B cell (primary cell): ENCODE measurements at regions not wholly inside any gene's neighbourhood (a gene's known extent, or its start where the extent isn't known, plus 50 kb on each side); places are given as distances from the start of the nearest gene placed in this dataset.

ENCODE experiments used
- ATAC-seq: fragments of 200-7000 bp; cut with Tn5 transposase; one replicate; pipeline ENCODE4 v1.10.0; 2021; ENCODE audit warnings: low read depth, mild to moderate bottlenecking, moderate number of reproducible peaks, moderate library complexity
- CTCF ChIA-PET: fragments of 350-600 bp; sonication (Branson Sonifier 250); formaldehyde crosslinking; loops from one replicate; lab custom pipeline; 2021; ENCODE audit warnings: antibody characterized with exemption, inconsistent platforms; lab: Charles Lee
- POLR2A ChIA-PET: fragments of 350-600 bp; sonication (Branson Sonifier 250); formaldehyde crosslinking; loops from one replicate; lab custom pipeline; 2021; ENCODE audit warnings: antibody characterized with exemption; lab: Charles Lee
- DNase-seq: peaks from one replicate; pipeline ENCODE4 v3.0.0; 2013
- H2AFZ ChIP-seq: 2 replicates; pipeline ENCODE4 v1.6.1; 2012; ENCODE audit warnings: mild to moderate bottlenecking, low read depth, low read length; ENCODE audit not compliant: insufficient read depth, poor library complexity, severe bottlenecking
- H3K27ac ChIP-seq, 2 donors: 1 replicate in 1 of 2; 2 replicates in 1 of 2; pipeline ENCODE4 v1.5.1; 2012 to 2013; ENCODE audit warnings: low read length in 2 of 2, mild to moderate bottlenecking in 2 of 2, moderate library complexity in 1 of 2
- H3K27me3 ChIP-seq, 4 experiments: fragments of 200-600 bp in 1 of 4; sonication (generic) in 1 of 4; replicated peaks in 1 of 4; 1 replicate in 2 of 4; 2 replicates in 2 of 4; pipeline versions ENCODE4 v1.6.1 to v1.7.0; 2013 to 2016; ENCODE audit warnings: low read length in 3 of 4, mild to moderate bottlenecking in 2 of 4, mixed read lengths in 1 of 4, moderate library complexity in 1 of 4; ENCODE audit not compliant: insufficient read depth in 4 of 4, control insufficient read depth in 3 of 4; ENCODE audit errors: control extremely low read depth in 1 of 4
- H3K36me3 ChIP-seq, 2 experiments: replicated peaks in 1 of 2; 1 replicate in 1 of 2; 2 replicates in 1 of 2; pipeline versions ENCODE4 v1.6.1 to v1.7.1; 2013; ENCODE audit warnings: low read length in 1 of 2; ENCODE audit not compliant: insufficient read depth in 2 of 2, control insufficient read depth in 1 of 2; ENCODE audit errors: control extremely low read depth in 1 of 2, extremely low read depth in 1 of 2
- H3K4me1 ChIP-seq, 2 donors: fragments of 200-600 bp in 1 of 2; sonication (generic) in 1 of 2; 1 replicate in 1 of 2; 2 replicates in 1 of 2; pipeline versions ENCODE4 v1.5.1 to v1.6.1; 2013 to 2017; ENCODE audit warnings: low read length in 2 of 2; ENCODE audit not compliant: control insufficient read depth in 2 of 2, insufficient read depth in 2 of 2
- H3K4me2 ChIP-seq: replicated peaks from 2 replicates; pipeline ENCODE3; 2012; ENCODE audit warnings: mild to moderate bottlenecking, low read depth, low read length; ENCODE audit not compliant: poor library complexity, severe bottlenecking
- H3K4me3 ChIP-seq, 5 experiments: fragments of 200-600 bp in 1 of 5; sonication (generic) in 1 of 5; 1 replicate in 3 of 5; 2 replicates in 2 of 5; pipeline versions ENCODE4 v1.5.1 to v1.7.0; 2011 to 2016; ENCODE audit warnings: low read length in 4 of 5, mild to moderate bottlenecking in 4 of 5, low read depth in 2 of 5, control low read depth in 1 of 5, moderate library complexity in 1 of 5; ENCODE audit not compliant: insufficient read depth in 1 of 5; ENCODE audit errors: control extremely low read depth in 1 of 5, extremely low read depth in 1 of 5
- H3K79me2 ChIP-seq: fragments of 200-600 bp; sonication (generic); one replicate; pipeline ENCODE4 v1.6.0; 2016; ENCODE audit warnings: low read length; ENCODE audit not compliant: control insufficient read depth, insufficient read depth
- H3K9ac ChIP-seq: fragments of 200-600 bp; sonication (generic); 2 replicates; pipeline ENCODE4 v1.6.1; 2017; ENCODE audit warnings: mild to moderate bottlenecking, low read length, moderate library complexity
- H3K9me3 ChIP-seq, 3 donors: one replicate each; pipeline versions ENCODE4 v1.6.1 to v1.7.1; 2013; ENCODE audit warnings: low read length in 2 of 3; ENCODE audit not compliant: control insufficient read depth in 2 of 3, insufficient read depth in 1 of 3; ENCODE audit errors: control extremely low read depth in 1 of 3
- H4K20me1 ChIP-seq: 2 replicates; pipeline ENCODE4 v1.6.0; 2012; ENCODE audit warnings: mild to moderate bottlenecking, low read length; ENCODE audit not compliant: insufficient read depth, control insufficient read depth, poor library complexity, severe bottlenecking
- H3K27ac Mint-ChIP-seq: one replicate; pipeline ENCODE4 v1.8.0; 2021; ENCODE audit warnings: mixed read lengths
- H3K27me3 Mint-ChIP-seq: one replicate; pipeline ENCODE4 v1.8.0; 2021; ENCODE audit warnings: mixed read lengths
- H3K4me1 Mint-ChIP-seq: one replicate; pipeline ENCODE4 v1.8.0; 2021; ENCODE audit warnings: mixed read lengths
- H3K4me3 Mint-ChIP-seq: one replicate; pipeline ENCODE4 v1.8.0; 2021; ENCODE audit warnings: mixed read lengths
- H3K9me3 Mint-ChIP-seq: one replicate; pipeline ENCODE4 v1.8.0; 2022; ENCODE audit warnings: mixed read lengths; ENCODE audit not compliant: insufficient read depth
- EZH2 ChIP-seq: IDR thresholded peaks from 2 replicates; pipeline ENCODE4 v1.6.1; 2012; ENCODE audit warnings: borderline replicate concordance, low read depth, mild to moderate bottlenecking, moderate library complexity, low read length; ENCODE audit not compliant: insufficient read depth, poor library complexity, severe bottlenecking
- WGBS: methylation state at CpG from one replicate; pipeline ENCODE4 v1.1.5; 2013; ENCODE audit warnings: missing lambda C conversion rate; ENCODE audit not compliant: insufficient coverage; 5-methylcytosine and 5-hydroxymethylcytosine counted together
- intact Hi-C: fragments of 100-400 bp; cut with micrococcal nuclease; formaldehyde crosslinking; loops from one replicate; pipeline ENCODE4 v1.10.0; 2022
- TF ChIP-seq, protein P1 (sequence below): fragments of 200-600 bp; IDR thresholded peaks from one replicate; pipeline ENCODE4 v1.8.0; 2022; ENCODE audit warnings: antibody characterized with exemption, mild to moderate bottlenecking

DNA sequence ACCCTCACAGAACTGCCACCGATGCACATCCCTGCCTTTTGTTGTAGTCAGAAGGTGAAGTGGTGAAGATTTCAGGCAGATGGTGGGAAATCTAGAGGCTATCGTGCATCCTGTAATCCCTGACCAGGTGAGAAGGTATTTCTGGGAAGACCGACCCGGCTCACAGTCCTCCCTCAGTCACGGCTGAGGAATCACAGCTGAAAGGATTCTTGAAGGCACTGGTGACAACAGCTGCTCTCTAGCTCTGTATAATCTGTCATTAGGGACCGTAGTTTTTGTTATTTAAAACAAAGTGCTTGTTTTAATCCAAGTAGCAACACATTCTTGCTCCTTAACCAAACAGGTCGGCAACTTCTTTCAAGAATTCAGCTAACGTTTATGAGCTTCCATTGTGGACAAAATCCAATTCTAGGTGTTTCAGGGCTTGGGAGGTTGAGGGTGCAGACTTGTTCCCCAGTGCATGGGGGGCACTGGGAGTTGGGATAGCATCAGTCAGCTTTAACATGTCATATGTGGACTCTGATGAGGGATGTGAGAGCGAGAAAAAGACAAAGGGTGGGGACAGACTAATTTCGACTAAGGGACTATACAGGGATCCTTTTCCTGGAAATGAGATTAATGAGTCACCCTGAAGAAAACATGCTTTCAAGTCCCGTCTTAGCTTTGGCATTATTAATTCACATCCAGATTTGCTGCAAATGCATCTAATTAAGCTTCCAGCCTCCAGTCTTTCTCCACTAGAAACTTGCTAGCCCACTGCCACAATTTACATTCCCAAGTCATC is 141.0 kb upstream of the RASGRP1 start:
- Histone ChIP-seq H3K4me1 (no peaks in the 10 kb centered on the region), H2AFZ (no peak overlapping the region), H3K4me3 (no peak overlapping the region), H3K36me3 (no peaks in the 10 kb centered on the region), H3K79me2 (no peaks in the 10 kb centered on the region), H3K27me3 (peaks cover 0 to 4% (median 1%) of the 10 kb centered on the region in 4 experiments), H3K9me3 (no peaks in the 10 kb centered on the region), H4K20me1 (no peaks in the 10 kb centered on the region), H3K27ac (no peak overlapping the region), H3K4me2 (no peak overlapping the region), H3K9ac (no peak overlapping the region)
- Mint-ChIP-seq H3K27ac (no peak overlapping the region), H3K27me3 (peaks cover 21% of the 10 kb centered on the region), H3K4me3 (no peak overlapping the region), H3K4me1 (no peaks in the 10 kb centered on the region), H3K9me3 (no peaks in the 10 kb centered on the region)
- ChIA-PET CTCF (interaction anchor here (1.9 to 13.5 kb wide), 6 partner anchors 9 to 1052 kb away, joined by 5 to 218 read pairs (median 20); no protein-coding TSS in a partner anchor), POLR2A (no interaction called here)
- TF ChIP-seq EZH2: no peak
- TF ChIP-seq, protein P1, sequence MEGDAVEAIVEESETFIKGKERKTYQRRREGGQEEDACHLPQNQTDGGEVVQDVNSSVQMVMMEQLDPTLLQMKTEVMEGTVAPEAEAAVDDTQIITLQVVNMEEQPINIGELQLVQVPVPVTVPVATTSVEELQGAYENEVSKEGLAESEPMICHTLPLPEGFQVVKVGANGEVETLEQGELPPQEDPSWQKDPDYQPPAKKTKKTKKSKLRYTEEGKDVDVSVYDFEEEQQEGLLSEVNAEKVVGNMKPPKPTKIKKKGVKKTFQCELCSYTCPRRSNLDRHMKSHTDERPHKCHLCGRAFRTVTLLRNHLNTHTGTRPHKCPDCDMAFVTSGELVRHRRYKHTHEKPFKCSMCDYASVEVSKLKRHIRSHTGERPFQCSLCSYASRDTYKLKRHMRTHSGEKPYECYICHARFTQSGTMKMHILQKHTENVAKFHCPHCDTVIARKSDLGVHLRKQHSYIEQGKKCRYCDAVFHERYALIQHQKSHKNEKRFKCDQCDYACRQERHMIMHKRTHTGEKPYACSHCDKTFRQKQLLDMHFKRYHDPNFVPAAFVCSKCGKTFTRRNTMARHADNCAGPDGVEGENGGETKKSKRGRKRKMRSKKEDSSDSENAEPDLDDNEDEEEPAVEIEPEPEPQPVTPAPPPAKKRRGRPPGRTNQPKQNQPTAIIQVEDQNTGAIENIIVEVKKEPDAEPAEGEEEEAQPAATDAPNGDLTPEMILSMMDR: no peak
- intact Hi-C loops: no loop called here
- no peak for DNase-seq
- 84% methylated on average over 8 of the region's 11 CpGs for WGBS
- no peak for ATAC-seq

DNA sequence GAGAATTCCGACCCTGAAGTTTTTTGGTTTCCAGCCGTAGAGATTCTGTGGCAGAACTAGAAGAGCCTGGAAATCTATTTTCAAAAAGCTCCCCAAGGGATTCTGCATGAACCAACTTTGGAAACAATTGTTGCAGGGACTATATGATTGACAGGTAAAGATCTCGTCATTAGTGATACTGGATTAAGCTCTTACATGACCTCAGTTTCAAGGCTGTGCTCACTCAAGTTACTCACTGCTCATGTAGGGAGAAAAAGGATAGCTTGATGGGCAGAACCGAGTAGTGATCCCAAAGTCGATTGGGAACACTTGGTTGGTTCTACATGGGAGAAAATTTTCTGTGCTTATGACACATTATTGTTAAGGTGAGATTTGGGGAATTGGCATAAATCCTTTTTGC is 142.3 kb upstream of the RASGRP1 start:
- Histone ChIP-seq H3K4me2 (no peak overlapping the region), H4K20me1 (no peaks in the 10 kb centered on the region), H3K9me3 (no peaks in the 10 kb centered on the region), H3K79me2 (no peaks in the 10 kb centered on the region), H3K27ac (no peak overlapping the region), H3K4me1 (no peaks in the 10 kb centered on the region), H3K27me3 (peaks cover 0 to 4% (median 1%) of the 10 kb centered on the region in 4 experiments), H3K4me3 (no peak overlapping the region), H2AFZ (no peak overlapping the region), H3K36me3 (no peaks in the 10 kb centered on the region), H3K9ac (no peak overlapping the region)
- no peak for ATAC-seq
- Mint-ChIP-seq H3K9me3 (no peaks in the 10 kb centered on the region), H3K27me3 (peaks cover 32% of the 10 kb centered on the region), H3K27ac (no peak overlapping the region), H3K4me3 (no peak overlapping the region), H3K4me1 (no peaks in the 10 kb centered on the region)
- 83% methylated on average over 2 of the region's 5 CpGs for WGBS
- ChIA-PET CTCF (interaction anchor here (0.9 to 13.5 kb wide), 9 partner anchors 8 to 1050 kb away, joined by 3 to 218 read pairs (median 7); partner anchors contain the start of gene FAM98B), POLR2A (no interaction called here)
- intact Hi-C loops: no loop called here
- TF ChIP-seq, protein P1: no peak
- TF ChIP-seq EZH2: no peak
- no peak for DNase-seq
